GM04504 (cell line): ENCODE measurements at regions not wholly inside any gene's neighbourhood (a gene's known extent, or its start where the extent isn't known, plus 50 kb on each side); places are given as distances from the start of the nearest gene placed in this dataset.

Experiments
- DNase-seq: peaks from one replicate; pipeline ENCODE4 v3.0.0-alpha.2; 2012; ENCODE audit warnings: low read depth

GRCh38 chr13:85287528-85287927 is 511.7 kb downstream of the SLITRK6 start:
- no peak for DNase-seq

- DNase-seq, result no peak
Measured at GRCh38 chr13:85286081-85286480, 513.1 kb downstream of the SLITRK6 start.

GRCh38 chr13:85284349-85284748 is 514.9 kb downstream of the SLITRK6 start:
- DNase-seq, result no peak

- no peak for DNase-seq
Measured at GRCh38 chr13:85283408-85283807, 515.8 kb downstream of the SLITRK6 start.

- DNase-seq, result no peak
Measured at GRCh38 chr13:85282876-85283275, 516.3 kb downstream of the SLITRK6 start.

GRCh38 chr13:85278851-85279250 is 520.4 kb downstream of the SLITRK6 start:
- no peak for DNase-seq

- DNase-seq, result no peak
Measured at GRCh38 chr13:85277748-85278147, 521.5 kb downstream of the SLITRK6 start.

GRCh38 chr13:85266771-85267170 is 532.4 kb downstream of the SLITRK6 start:
- DNase-seq, result no peak

- DNase-seq, result no peak
Measured at GRCh38 chr13:85266331-85266730, 532.9 kb downstream of the SLITRK6 start.

GRCh38 chr13:85265296-85265695 is 533.9 kb downstream of the SLITRK6 start:
- DNase-seq, result no peak

GRCh38 chr13:85262499-85262898 is 536.7 kb downstream of the SLITRK6 start:
- DNase-seq, result no peak

- DNase-seq, result no peak
Measured at GRCh38 chr13:85261757-85262346, 537.4 kb downstream of the SLITRK6 start.

- DNase-seq, result no peak
Measured at GRCh38 chr13:85260896-85261295, 538.3 kb downstream of the SLITRK6 start.

- no peak for DNase-seq
Measured at GRCh38 chr13:85255978-85256377, 543.2 kb downstream of the SLITRK6 start.

GRCh38 chr13:85254641-85255040 is 544.6 kb downstream of the SLITRK6 start:
- no peak for DNase-seq

- DNase-seq, result no peak
Measured at GRCh38 chr13:85249151-85249550, 550.1 kb downstream of the SLITRK6 start.

- DNase-seq, result no peak
Measured at GRCh38 chr13:85247780-85248179, 551.4 kb downstream of the SLITRK6 start.

GRCh38 chr13:85243831-85244230 is 555.4 kb downstream of the SLITRK6 start:
- no peak for DNase-seq

- no peak for DNase-seq
Measured at GRCh38 chr13:85241060-85241459, 558.2 kb downstream of the SLITRK6 start.

- no peak for DNase-seq
Measured at GRCh38 chr13:85236413-85236812, 562.8 kb downstream of the SLITRK6 start.

- DNase-seq, result no peak
Measured at GRCh38 chr13:85230691-85231093, 568.5 kb downstream of the SLITRK6 start.

GRCh38 chr13:85228692-85229091 is 570.5 kb downstream of the SLITRK6 start:
- no peak for DNase-seq

GRCh38 chr13:85223883-85224656 is 575.1 kb downstream of the SLITRK6 start:
- no peak for DNase-seq

- no peak for DNase-seq
Measured at GRCh38 chr13:85216576-85216975, 582.6 kb downstream of the SLITRK6 start.
